NCI-H187 treated with DMSO at 0.1 percent for 48 hours (cell line): ENCODE measurements at regions not wholly inside any gene's neighbourhood (a gene's known extent, or its start where the extent isn't known, plus 50 kb on each side); places are given as distances from the start of the nearest gene placed in this dataset.

Experiments
- DNase-seq: peaks from one replicate; lab custom pipeline; 2025; lab: John Stamatoyannopoulos, UW

DNA sequence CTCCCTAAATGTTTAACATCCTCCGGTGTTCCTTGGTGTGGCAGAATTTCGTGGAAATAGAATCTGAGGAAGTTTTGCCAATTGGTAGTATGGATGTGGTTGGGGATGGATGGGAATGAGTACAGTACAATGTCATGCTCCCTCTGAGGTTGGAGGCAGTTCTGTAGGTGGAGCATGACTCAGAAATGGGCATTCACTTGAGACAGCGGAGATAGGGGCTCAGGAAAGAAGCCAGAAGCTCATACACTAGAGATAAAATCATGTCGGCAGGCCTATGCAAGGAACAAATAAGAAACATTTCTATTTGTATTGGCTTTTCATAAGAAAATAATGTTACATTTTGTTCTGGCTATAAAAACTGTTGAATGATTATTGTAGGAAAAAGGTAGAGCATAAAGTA, 196.0 kb downstream of the URB2 start:
- DNase-seq: no peak

GRCh38 chr1:229825042-229825441, 199.0 kb downstream of the URB2 start:
- no peak for DNase-seq

DNA sequence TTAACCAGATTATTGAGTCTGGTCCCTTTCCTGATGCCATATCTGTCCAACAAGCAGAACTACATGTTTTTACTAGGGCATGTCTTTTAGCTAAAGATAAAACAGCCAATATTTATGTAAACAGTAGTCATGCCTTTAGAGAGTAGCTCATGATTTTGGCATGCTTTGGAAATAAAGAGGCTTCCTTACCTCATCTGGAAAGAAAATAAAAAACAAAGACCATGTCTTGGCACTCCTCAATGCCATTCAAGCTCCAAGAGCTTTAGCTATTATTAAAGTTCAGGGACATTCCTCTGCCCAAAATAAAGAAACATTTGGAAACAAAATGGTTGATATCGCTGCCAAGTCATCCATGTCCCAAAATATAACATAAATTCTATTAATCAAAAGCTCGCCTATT, 202.4 kb downstream of the URB2 start:
- no peak for DNase-seq

DNA sequence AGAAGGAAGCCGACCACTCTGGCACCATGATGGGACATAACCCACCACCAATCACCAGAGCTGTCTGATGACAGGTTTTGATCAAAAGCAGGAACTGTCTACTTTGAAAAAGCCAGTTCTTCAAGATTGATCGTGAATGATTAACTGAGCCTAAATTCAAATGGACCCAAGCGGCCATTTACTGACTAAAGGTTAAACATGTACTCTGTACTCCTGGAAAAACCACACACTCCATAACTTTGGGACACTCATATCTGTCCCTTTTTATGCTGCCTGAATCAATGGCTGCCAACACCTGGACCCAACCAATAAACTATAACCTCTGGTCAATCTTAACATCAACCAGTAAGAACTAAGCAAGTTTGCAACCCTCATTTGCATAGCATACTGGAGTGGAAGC, 206.6 kb downstream of the URB2 start:
- DNase-seq: no peak

DNA sequence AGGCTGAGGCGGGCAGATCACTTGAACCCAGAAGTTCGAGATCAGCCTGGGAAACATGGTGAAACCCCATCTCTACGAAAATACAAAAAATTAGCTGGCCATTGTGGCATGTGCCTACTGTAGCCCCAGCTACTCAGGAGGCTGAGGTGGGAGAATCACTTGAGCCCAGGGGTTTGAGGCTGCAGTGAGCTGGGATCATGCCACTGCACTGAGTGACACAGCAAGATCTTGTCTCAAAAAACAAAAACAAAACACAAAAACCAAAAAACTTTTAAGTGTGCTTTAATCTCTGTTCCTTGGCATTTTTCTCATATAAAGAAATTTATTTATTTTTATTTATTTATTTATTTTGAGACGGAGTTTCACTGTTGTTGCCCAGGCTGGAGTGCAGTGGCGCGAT, 208.2 kb downstream of the URB2 start:
- no peak for DNase-seq

DNA sequence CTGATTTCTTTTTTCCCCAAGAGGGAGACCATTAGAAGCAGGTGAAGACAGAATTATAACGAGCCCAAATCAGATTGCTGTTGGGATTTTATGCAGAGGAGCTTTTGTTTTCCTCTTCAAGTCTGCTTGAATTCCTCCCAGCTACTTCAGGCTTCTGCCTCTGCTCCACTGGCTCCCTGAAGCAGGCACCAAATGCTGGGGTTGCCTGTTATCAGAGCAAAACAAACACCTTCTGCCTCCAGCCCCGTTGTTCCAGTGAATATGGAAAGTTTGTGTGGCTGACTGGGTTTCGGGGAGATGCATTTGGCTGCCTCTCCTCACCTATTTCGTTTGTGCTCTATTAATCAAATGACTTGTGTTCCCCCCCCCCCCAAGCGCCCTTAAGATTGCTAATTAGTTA, 209.2 kb downstream of the URB2 start:
- DNase-seq: no peak

DNA sequence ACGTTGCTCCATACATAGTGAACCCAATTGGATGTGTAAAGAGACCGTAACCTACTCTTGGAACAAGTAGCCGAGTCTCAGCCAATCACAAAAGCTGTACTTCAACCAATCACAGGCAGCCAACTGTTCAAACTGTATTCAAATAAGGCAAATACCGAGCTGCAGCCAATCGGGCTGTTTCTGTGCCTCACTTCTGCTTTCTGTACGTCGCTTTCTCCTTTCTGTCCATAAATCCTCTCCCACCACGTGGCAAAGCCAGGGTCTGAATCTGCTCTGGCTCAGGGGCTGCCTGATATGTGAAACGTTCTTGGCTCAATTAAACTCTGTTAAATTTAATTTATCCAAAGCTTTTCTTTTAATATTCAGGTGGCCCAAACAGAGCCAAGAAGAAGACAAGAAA, 210.3 kb downstream of the URB2 start:
- DNase-seq: no peak

GRCh38 chr1:229838204-229838603, 212.2 kb downstream of the URB2 start:
- DNase-seq: no peak

- no peak for DNase-seq
Measured at GRCh38 chr1:229839800-229840199, 213.8 kb downstream of the URB2 start.

GRCh38 chr1:229841230-229841629, 215.2 kb downstream of the URB2 start:
- no peak for DNase-seq

DNA sequence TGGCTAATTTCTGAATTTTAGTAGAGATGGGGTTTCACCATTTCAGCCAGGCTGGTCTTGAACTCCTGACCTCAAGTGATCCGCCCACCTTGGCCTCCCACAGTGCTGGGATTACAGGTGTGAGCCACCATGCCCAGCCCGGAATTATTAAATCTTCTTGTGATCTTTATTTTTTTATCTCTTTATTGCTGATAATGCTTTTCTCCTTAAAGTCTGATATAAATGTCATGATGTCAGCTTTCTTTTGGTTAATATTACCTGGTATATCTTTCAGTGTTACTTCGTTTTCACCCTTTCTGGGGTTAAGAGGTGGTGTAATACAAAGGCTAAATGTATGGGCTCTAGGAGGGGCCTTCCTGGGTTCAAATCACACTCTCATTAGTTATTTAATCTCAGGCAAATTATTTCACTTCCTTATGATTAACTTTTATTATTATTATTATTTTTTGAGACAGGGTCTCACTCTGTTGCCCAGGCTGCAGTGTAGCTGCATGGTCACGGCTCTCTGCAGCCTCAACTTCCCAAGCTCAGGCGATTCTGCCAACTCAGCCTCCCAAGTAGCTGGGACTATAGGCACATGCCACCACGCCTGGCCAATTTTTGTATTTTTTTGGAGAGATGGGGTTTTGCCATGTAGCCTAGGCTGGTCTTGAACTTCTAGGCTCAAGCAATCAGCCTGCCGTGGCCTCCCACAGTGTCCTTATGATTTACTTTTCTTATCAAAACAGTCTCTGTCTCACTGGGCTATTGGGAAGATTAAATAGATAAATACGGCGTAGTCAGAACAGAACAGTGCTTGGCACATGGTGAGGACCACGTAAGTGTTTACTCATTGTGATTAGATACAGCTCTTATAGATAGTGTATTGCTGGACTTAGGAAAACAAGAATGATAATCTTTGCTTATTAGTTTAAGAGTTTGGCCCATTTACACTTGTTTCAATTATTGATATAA, 216.5 kb downstream of the URB2 start:
- no peak for DNase-seq

DNA sequence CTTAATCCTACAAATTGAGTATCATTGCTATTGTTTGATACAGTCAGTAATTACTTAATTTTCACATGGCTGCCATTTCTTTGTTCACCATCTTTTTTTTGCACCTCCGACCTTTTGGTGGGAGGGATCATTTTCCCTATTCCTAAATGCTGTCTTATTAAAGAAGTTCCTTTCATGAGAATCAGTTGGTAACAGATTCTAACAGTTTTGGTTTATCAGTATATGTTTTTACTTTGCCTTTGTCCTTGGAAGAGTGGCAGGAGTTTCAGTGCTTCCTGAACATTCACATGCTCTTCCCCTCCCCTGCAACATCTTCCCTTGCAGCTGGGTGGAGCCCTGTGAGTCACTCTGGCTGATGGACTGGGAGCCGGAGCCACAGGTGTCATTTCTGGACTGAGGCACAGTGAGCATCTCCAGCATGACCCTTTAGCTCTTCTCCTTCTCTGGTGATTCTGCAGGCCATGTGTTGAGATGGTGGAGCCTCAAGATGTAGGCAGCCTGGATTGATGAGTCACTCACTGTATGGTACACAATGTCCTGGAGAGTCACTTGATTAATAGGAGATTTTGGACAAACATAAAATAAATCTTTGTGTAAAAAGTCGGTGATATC, 217.7 kb downstream of the URB2 start:
- peak; percentile 2 for DNase-seq

DNA sequence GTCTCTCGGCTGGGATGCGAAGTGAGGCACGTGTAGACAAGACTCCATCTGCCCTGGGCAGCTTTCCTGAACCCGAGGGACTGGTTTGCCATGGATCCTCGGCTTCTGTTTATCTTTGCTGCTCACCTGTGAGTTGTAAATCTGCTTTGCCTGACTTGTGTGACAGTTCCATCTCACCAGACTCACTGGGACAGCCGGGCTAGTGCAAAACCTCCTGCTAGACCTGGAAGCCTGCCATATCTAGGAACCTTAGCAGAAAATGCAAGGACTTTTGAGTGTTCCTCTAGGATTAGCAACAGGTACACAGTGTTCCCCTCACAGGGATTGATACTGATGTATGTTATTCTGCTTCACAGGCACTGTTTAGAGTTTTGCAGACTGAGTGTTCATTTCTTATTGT, 218.6 kb downstream of the URB2 start:
- DNase-seq: peak; percentile 5

GRCh38 chr1:229845410-229846138, 219.5 kb downstream of the URB2 start:
- no peak for DNase-seq

GRCh38 chr1:229846351-229846750, 220.3 kb downstream of the URB2 start:
- DNase-seq: no peak

GRCh38 chr1:229848752-229849677, 218.0 kb upstream of the GALNT2 start:
- DNase-seq: no peak

DNA sequence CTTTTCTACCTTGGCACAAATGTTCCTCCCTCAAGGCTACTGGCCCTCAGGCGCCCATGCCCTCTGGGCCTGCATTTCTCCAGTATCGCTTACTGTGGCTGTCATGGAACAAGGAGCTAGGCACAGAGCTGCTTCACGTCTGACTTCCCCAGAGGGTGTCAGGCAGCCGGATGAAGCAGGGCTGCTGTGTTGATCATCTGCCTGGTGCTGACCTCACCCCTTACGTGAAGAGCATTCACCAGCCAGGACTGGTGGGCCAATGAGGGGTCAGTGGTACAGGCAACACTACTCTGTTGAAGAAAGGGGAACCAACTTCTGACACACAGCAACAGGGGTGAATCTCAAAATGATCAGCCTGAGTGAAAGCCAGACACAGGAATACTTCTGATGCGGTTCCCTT, 215.5 kb upstream of the GALNT2 start:
- no peak for DNase-seq

- no peak for DNase-seq
Measured at GRCh38 chr1:229853751-229854150, 213.3 kb upstream of the GALNT2 start.

GRCh38 chr1:229854620-229855019, 212.4 kb upstream of the GALNT2 start:
- DNase-seq: no peak

GRCh38 chr1:229856009-229856650, 210.9 kb upstream of the GALNT2 start:
- DNase-seq: no peak

GRCh38 chr1:229857585-229857984, 209.5 kb upstream of the GALNT2 start:
- no peak for DNase-seq
